ENCODE measurements at regions not wholly inside any gene's neighbourhood (a gene's known extent, or its start where the extent isn't known, plus 50 kb on each side); places are given as distances from the start of the nearest gene placed in this dataset.

- H2AK5ac ChIP-seq (ENCODE audit: low read depth, low read length), result no peak overlapping the region
- H3K4me3 ChIP-seq (ENCODE audit: extremely low read depth in 1 of 4, insufficient read depth in 2 of 4, low read depth in 3 of 4, low read length in 4 of 4), result no peak overlapping the region
- FAIRE-seq, result no peak
Observed at GRCh38 chr10:94143261-94143660, 149.5 kb downstream of the PLCE1 start.

More at GRCh38 chr10:94143261-94143660, 149.5 kb downstream of the PLCE1 start:
- H3K9me3 ChIP-seq (ENCODE audit: insufficient read depth in 2 of 2, low read depth in 1 of 2, low read length in 1 of 2), result no peaks in the 10 kb centered on the region
- H2BK15ac ChIP-seq (ENCODE audit: low read length), result no peak overlapping the region
- no peak overlapping the region for H3K9ac ChIP-seq (replicated peaks in 1 of 4; ENCODE audit: extremely low read depth in 1 of 4, low read depth in 3 of 4, low read length in 3 of 4)
- TF ChIP-seq E2F6 (IDR thresholded peaks at IDR 0.05) (no peak), CHD1 (IDR thresholded peaks at IDR 0.05; ENCODE audit: low read depth, low read length) (no peak), RNF2 (IDR thresholded peaks at IDR 0.05; ENCODE audit: borderline replicate concordance, low read depth, low read length, missing control alignments, poor library complexity, severe bottlenecking) (no peak)
- H3K56ac ChIP-seq (replicated peaks; ENCODE audit: insufficient read length, low read depth, low read length), result no peak overlapping the region
- H2BK5ac ChIP-seq (ENCODE audit: low read depth, low read length), result no peak overlapping the region
- H3K4me1 ChIP-seq (replicated peaks in 1 of 4; ENCODE audit: control insufficient read depth in 3 of 4, insufficient read depth in 4 of 4, low read length in 3 of 4), result peaks cover 0 to 2% (median 0%) of the 10 kb centered on the region in 4 experiments; a peak in 1 of 7 replicates
- H3K4me2 ChIP-seq (ENCODE audit: insufficient read depth in 1 of 2, low read depth in 2 of 2, low read length in 2 of 2), result no peak overlapping the region
- H3K14ac ChIP-seq (ENCODE audit: insufficient read length), result no peak overlapping the region
- H4K91ac ChIP-seq (replicated peaks; ENCODE audit: insufficient read length, low read length), result no peak overlapping the region
- H3K4ac ChIP-seq (replicated peaks; ENCODE audit: insufficient read length, low read depth, low read length), result no peak overlapping the region
- H2BK120ac ChIP-seq (replicated peaks; ENCODE audit: low read depth, low read length), result no peak overlapping the region
- H2BK12ac ChIP-seq (ENCODE audit: low read depth, low read length), result no peak overlapping the region
- H3K79me1 ChIP-seq (ENCODE audit: low read depth, low read length), result no peaks in the 10 kb centered on the region
- H3K23me2 ChIP-seq (ENCODE audit: low read depth, low read length), result no peaks in the 10 kb centered on the region
- POLR2A ChIA-PET (ENCODE audit: partially characterized antibody), result no interaction called here
- DNase-seq (ENCODE audit: low read depth in 1 of 2, low spot score in 2 of 2), result no peak
- no peaks in the 10 kb centered on the region for H4K20me1 ChIP-seq (replicated peaks in 1 of 2; ENCODE audit: control insufficient read depth in 1 of 2, insufficient read depth in 2 of 2, low read length in 2 of 2)
- no peak overlapping the region for H3K23ac ChIP-seq (ENCODE audit: insufficient read length)
- H4K5ac ChIP-seq (ENCODE audit: insufficient read length, low read depth, low read length), result no peak overlapping the region
- H3K79me2 ChIP-seq (ENCODE audit: control insufficient read depth in 1 of 2, insufficient read depth in 2 of 2, low read length in 2 of 2), result no peaks in the 10 kb centered on the region
- CTCF ChIA-PET (ENCODE audit: partially characterized antibody), result no interaction called here
- no peak overlapping the region for H2AFZ ChIP-seq (ENCODE audit: low read length)
- no peak overlapping the region for H3K18ac ChIP-seq (ENCODE audit: extremely low read depth, low read length)
- H2BK20ac ChIP-seq (ENCODE audit: low read length), result no peak overlapping the region
- H3K36me3 ChIP-seq (ENCODE audit: control insufficient read depth in 2 of 4, insufficient read depth in 4 of 4, low read length in 3 of 4), result no peaks in the 10 kb centered on the region
- no peak overlapping the region for H3K27ac ChIP-seq (ENCODE audit: low read depth, low read length)
- no peaks in the 10 kb centered on the region for H3K27me3 ChIP-seq (replicated peaks in 1 of 4; ENCODE audit: control insufficient read depth in 3 of 4, extremely low read depth in 1 of 4, insufficient read depth in 3 of 4, low read length in 3 of 4)
- no peak overlapping the region for H4K8ac ChIP-seq (ENCODE audit: extremely low read depth, insufficient read depth, low read length)

Data from H1 (cell line).